Non-pigmented ciliary epithelial cell (primary cell): ENCODE measurements at regions not wholly inside any gene's neighbourhood (a gene's known extent, or its start where the extent isn't known, plus 50 kb on each side); places are given as distances from the start of the nearest gene placed in this dataset.
"Not testable (repeated sequence)": the region's sequence is repeated elsewhere in the genome, so short reads cannot be mapped to it uniquely, and the experiment has no call there.

Experiments
- DNase-seq: peaks from one replicate; pipeline ENCODE4 v3.0.0-alpha.2; 2010; ENCODE audit warnings: low read depth

- no peak for DNase-seq
These were observed 67.2 kb upstream of the ZNF527 start for GRCh38 chr19:37303591-37304171.

DNA sequence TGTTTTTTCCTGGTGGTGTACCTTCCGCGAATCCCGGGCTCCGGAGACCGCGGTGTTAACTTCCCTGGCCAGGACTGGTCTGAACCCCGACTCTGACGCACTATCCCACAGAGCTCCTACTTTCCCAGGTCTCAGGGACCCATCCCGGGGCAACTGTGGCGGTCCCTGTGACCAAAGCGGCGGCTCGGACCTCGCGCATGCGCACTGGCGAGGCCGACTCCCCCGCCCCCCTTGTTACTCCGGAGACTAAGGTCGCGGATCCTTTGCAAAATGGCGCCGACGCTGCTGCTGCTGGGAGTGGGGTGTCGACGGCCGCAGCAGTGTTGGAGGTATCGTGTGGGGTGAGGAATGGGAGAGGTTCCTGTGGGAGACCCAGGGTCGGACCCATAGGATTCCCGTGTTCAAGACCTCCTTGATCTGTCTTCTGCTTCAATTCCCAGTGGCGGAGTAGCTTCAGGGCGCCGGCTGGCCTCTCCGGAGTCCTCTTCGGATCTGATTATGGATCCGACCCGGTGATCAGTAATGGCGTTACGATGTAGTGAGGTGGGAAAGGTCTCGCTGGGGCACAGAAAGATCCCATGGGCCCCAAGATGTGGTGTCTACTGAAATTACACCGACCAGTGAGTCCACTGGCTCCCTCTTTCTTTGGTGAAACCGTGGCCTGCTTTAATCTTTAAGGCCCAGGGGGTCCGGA is 66.6 kb upstream of the ZNF527 start:
- DNase-seq = no peak

DNA sequence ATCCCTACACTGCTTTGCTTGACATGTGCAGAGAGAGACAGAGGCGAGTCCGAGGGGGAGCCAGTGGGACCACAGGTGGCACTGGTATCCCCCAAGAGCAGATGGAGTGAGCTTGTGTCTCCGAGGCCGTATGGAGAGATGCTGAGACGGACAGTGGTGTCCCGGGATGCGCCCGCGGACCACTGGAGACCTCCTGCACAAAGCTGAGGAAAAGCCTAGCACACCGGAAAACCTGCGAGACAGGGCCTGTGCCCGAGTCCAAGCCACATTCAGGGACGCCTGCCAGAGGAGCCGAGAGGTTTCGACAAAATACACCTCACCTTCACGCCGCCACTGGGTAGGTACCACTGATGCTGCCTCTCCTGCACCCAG is 66.0 kb upstream of the ZNF527 start:
- DNase-seq = no peak

GRCh38 chr19:37306383-37306963 is 64.4 kb upstream of the ZNF527 start:
- no peak for DNase-seq

DNA sequence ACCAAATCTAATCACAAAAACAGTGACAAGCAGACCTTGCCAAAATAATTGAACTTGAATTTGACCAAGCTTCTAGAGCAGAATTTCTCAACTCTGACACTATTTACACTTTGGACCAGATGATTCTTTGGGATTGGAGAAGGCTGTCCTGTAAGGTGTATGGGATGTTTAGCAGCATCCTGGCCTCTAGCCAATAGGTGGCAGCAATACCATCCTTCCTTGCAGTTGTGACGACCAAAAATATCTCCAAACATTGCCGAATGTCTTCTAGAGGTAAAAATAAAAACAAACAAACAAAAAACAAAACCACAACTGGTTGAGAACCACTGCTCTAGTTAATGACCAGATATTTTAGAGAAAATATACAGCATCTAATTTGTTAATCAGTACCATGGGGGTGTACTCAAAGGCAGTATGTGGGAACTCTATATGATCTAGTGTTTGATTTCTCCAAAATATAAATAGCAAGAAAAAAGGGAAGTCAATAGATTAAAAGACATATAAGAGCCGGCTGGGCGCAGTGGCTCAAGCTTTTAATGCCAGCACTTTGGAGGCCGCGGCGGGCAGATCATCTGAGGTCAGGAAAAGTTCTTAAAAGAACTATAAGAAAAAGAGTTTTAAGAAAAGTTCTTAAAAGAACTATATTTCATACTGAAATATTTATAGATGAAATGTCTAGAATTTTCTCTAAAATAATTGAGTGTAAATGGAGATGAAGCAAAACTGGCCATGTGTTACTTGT is 60.9 kb upstream of the ZNF527 start:
- no peak for DNase-seq

- not testable (repeated sequence) for DNase-seq
These were observed 58.2 kb upstream of the ZNF527 start for GRCh38 chr19:37312531-37313334.

GRCh38 chr19:37313335-37313627 is 57.6 kb upstream of the ZNF527 start:
- no peak for DNase-seq

- peak; percentile 99 for DNase-seq
These were observed 53.3 kb upstream of the ZNF527 start for GRCh38 chr19:37317403-37318209.

GRCh38 chr19:37320988-37321387 is 49.9 kb upstream of the ZNF527 start:
- not testable (repeated sequence) for DNase-seq
